PC-9 (cell line): ENCODE measurements at regions not wholly inside any gene's neighbourhood (a gene's known extent, or its start where the extent isn't known, plus 50 kb on each side); places are given as distances from the start of the nearest gene placed in this dataset.

Experiments
- BruUV-seq: library from RNA; stranded (reverse); fragments of 400-500 nt; replicated peaks from 2 replicates; lab custom pipeline; 2021; lab: Mats Ljungman, UMichigan
- CTCF ChIA-PET: fragments of 300-600 bp; sonication (Branson Sonifier 250); formaldehyde crosslinking; loops from one replicate; lab custom pipeline; 2022; ENCODE audit warnings: antibody characterized with exemption; lab: Charles Lee
- POLR2A ChIA-PET: fragments of 300-600 bp; sonication (Branson Sonifier 250); formaldehyde crosslinking; loops from one replicate; lab custom pipeline; 2022; ENCODE audit warnings: antibody characterized with exemption; ENCODE audit not compliant: unreplicated experiment; lab: Charles Lee
- DNase-seq, 2 experiments: peaks; one replicate each; pipeline versions ENCODE4 v3.0.0 to v3.0.0-alpha.2; 2015 to 2022; ENCODE audit warnings: mixed read lengths in 1 of 2
- H2AFZ ChIP-seq: fragments of 200-600 bp; sonication (generic); 2 replicates; pipeline ENCODE4 v1.8.1; 2017; ENCODE audit warnings: antibody characterized with exemption
- H3F3A ChIP-seq: fragments of 200-600 bp; sonication (generic); 2 replicates; pipeline ENCODE4 v1.8.1; 2017; ENCODE audit warnings: antibody characterized with exemption, mild to moderate bottlenecking, low read depth; ENCODE audit not compliant: insufficient read depth
- H3K27ac ChIP-seq: fragments of 200-600 bp; sonication (generic); 2 replicates; pipeline ENCODE4 v1.6.1; 2016; ENCODE audit warnings: mixed run types
- H3K27me3 ChIP-seq: fragments of 200-600 bp; sonication (generic); 2 replicates; pipeline ENCODE4 v1.6.1; 2016; ENCODE audit warnings: low read depth, mixed run types; ENCODE audit not compliant: insufficient read depth
- H3K36me3 ChIP-seq: fragments of 200-600 bp; sonication (generic); 2 replicates; pipeline ENCODE4 v1.6.1; 2016; ENCODE audit warnings: low read depth, mixed run types
- H3K4me1 ChIP-seq: fragments of 200-600 bp; sonication (generic); replicated peaks from 2 replicates; pipeline ENCODE4 v1.6.1; 2016; ENCODE audit warnings: mixed run types; ENCODE audit not compliant: insufficient read depth
- H3K4me2 ChIP-seq: fragments of 200-600 bp; sonication (generic); 2 replicates; pipeline ENCODE4 v1.6.1; 2017; ENCODE audit warnings: mixed run types
- H3K4me3 ChIP-seq: fragments of 200-600 bp; sonication (generic); 2 replicates; pipeline ENCODE4 v1.6.1; 2016; ENCODE audit warnings: mixed run types
- H3K79me2 ChIP-seq: fragments of 200-600 bp; sonication (generic); 2 replicates; pipeline ENCODE4 v1.6.1; 2017; ENCODE audit warnings: low read depth, mixed run types
- H3K9me2 ChIP-seq: fragments of 200-600 bp; sonication (generic); 2 replicates; pipeline ENCODE4 v1.8.1; 2017; ENCODE audit warnings: mild to moderate bottlenecking; ENCODE audit not compliant: insufficient read depth
- H3K9me3 ChIP-seq: fragments of 200-600 bp; sonication (generic); 2 replicates; pipeline ENCODE4 v1.8.1; 2016; ENCODE audit warnings: low read depth; ENCODE audit not compliant: insufficient read depth
- H4K20me1 ChIP-seq: fragments of 200-600 bp; sonication (generic); 2 replicates; pipeline ENCODE4 v1.8.1; 2017; ENCODE audit not compliant: insufficient read depth
- CTCF ChIP-seq: fragments of 200-600 bp; sonication (generic); conservative IDR thresholded peaks from 2 replicates; pipeline ENCODE4 v1.6.1; 2017; ENCODE audit warnings: mixed run types, antibody characterized with exemption, mild to moderate bottlenecking, moderate library complexity
- EZH2 ChIP-seq: fragments of 200-600 bp; sonication (generic); IDR thresholded peaks from 2 replicates; pipeline ENCODE4 v1.8.0; 2017; ENCODE audit warnings: antibody characterized with exemption, low read depth
- intact Hi-C: fragments of 100-400 bp; cut with micrococcal nuclease; formaldehyde crosslinking; loops from one replicate; pipeline ENCODE4 v1.10.0; 2022; ENCODE audit not compliant: unreplicated experiment

DNA sequence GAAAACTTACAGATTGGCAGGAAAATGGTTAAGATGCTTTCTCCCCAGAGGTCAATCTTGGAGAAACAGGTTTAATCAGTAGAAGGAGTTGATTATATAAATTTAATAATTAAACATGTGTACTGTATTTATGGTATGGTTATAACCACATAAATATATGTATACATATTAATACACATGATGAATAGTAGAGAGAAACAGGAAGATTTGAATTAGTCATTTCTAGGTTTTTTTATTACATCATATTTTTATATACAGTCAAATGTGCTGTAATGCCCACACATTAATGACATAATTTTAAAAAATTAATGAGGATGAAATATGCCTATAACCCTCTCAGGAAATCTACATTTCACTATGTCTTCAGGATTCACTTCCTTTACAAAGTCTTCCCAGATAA lies 229.7 kb downstream of the IKZF2 start:
- Histone ChIP-seq H3K27me3 (no peaks in the 10 kb centered on the region), H3K27ac (no peak overlapping the region), H3K79me2 (no peaks in the 10 kb centered on the region), H4K20me1 (no peaks in the 10 kb centered on the region), H3K9me3 (no peaks in the 10 kb centered on the region; the same call in 1 of the 2 replicates), H3K4me1 (peaks cover 28% of the 10 kb centered on the region), H3K9me2 (no peaks in the 10 kb centered on the region), H3K4me2 (no peak overlapping the region), H3F3A (peaks cover 16% of the 10 kb centered on the region; the same call in 1 of the 2 replicates), H3K36me3 (no peaks in the 10 kb centered on the region; the same call in 1 of the 2 replicates), H2AFZ (no peak overlapping the region), H3K4me3 (no peak overlapping the region)
- POLR2A ChIA-PET, result no interaction called here
- no peak for DNase-seq
- intact Hi-C loops, result no loop called here
- no peak for TF ChIP-seq CTCF
- no peak for TF ChIP-seq EZH2
- no TSS peak for BruUV-seq
- CTCF ChIA-PET, result no interaction called here

DNA sequence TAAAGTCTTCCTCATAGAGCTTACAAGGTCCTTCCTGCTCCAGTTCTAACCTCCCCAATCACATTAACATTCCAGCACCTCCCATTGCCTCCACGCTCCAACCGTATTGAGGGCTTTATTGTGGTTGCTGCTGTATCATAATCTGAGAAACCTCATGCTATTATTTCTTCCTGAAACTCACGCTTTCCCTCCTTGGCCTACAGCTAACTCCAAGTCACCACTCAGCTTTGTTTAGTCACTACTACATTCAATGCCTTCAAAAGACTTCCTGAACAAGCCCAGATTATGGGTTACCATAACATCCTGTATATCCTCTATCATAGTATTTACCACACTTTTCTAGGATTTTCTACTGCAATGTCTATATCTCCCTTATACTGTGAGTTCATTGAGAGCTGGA lies 230.4 kb downstream of the IKZF2 start:
- H3K9me2 ChIP-seq, result no peaks in the 10 kb centered on the region
- no peak overlapping the region for H3K27ac ChIP-seq
- no peaks in the 10 kb centered on the region for H3K27me3 ChIP-seq
- intact Hi-C loops, result no loop called here
- H3F3A ChIP-seq, result peaks cover 16% of the 10 kb centered on the region; the same call in 1 of the 2 replicates
- H4K20me1 ChIP-seq, result no peaks in the 10 kb centered on the region
- no peak overlapping the region for H2AFZ ChIP-seq
- H3K4me2 ChIP-seq, result no peak overlapping the region
- no peak for TF ChIP-seq EZH2
- no peak for TF ChIP-seq CTCF
- no peaks in the 10 kb centered on the region; the same call in 1 of the 2 replicates for H3K36me3 ChIP-seq
- peaks cover 28% of the 10 kb centered on the region for H3K4me1 ChIP-seq
- no peaks in the 10 kb centered on the region for H3K79me2 ChIP-seq
- CTCF ChIA-PET, result no interaction called here
- DNase-seq, result no peak
- H3K9me3 ChIP-seq, result no peaks in the 10 kb centered on the region; the same call in 1 of the 2 replicates
- no peak overlapping the region for H3K4me3 ChIP-seq
- BruUV-seq, result no TSS peak
- POLR2A ChIA-PET, result no interaction called here

DNA sequence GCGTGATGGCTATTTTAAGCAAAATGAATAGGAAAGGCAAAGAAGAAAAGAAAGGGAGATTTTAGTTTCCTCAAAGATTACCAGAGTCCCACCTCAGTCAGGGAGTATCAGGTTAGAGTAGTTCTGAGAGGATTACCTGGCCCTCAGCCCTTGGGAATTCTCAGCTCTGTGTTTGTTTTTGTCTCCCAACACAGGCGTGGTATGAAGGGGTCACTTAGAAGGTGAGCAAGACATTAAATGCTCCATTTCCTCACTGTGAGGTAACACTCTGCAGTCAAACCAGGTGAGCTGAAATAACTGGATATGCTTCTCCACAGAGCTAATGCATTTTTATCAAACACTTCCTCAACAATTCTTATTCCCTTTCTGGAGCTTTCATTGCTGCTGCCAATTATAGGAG lies 232.2 kb downstream of the IKZF2 start:
- H3K4me2 ChIP-seq, result peak overlapping the region; percentile 60
- H3K4me3 ChIP-seq, result no peak overlapping the region
- H3K9me3 ChIP-seq, result no peaks in the 10 kb centered on the region
- no peaks in the 10 kb centered on the region for H4K20me1 ChIP-seq
- no peaks in the 10 kb centered on the region; the same call in 1 of the 2 replicates for H3K36me3 ChIP-seq
- DNase-seq, result peak; percentile 53 to 91
- H3F3A ChIP-seq, result peaks cover 24% of the 10 kb centered on the region; the same call in 1 of the 2 replicates
- no peaks in the 10 kb centered on the region for H3K9me2 ChIP-seq
- H3K4me1 ChIP-seq, result peaks cover 46% of the 10 kb centered on the region
- peak overlapping the region; percentile 98 for H3K27ac ChIP-seq
- no peak for TF ChIP-seq CTCF
- no peak for TF ChIP-seq EZH2
- no TSS peak for BruUV-seq
- ChIA-PET CTCF (no interaction called here), POLR2A (interaction anchor here (0.6 to 0.7 kb wide), 4 partner anchors 22 to 240 kb away, joined by 3 to 19 read pairs (median 4); no protein-coding TSS in a partner anchor)
- no peak overlapping the region for H2AFZ ChIP-seq
- no peaks in the 10 kb centered on the region for H3K27me3 ChIP-seq
- no peaks in the 10 kb centered on the region for H3K79me2 ChIP-seq
- intact Hi-C loops, result loop anchor here (5.0 kb wide), 1 partner anchor 103 kb away; no protein-coding TSS in a partner anchor
